ENCODE measurements at regions not wholly inside any gene's neighbourhood (a gene's known extent, or its start where the extent isn't known, plus 50 kb on each side); places are given as distances from the start of the nearest gene placed in this dataset.

DNA sequence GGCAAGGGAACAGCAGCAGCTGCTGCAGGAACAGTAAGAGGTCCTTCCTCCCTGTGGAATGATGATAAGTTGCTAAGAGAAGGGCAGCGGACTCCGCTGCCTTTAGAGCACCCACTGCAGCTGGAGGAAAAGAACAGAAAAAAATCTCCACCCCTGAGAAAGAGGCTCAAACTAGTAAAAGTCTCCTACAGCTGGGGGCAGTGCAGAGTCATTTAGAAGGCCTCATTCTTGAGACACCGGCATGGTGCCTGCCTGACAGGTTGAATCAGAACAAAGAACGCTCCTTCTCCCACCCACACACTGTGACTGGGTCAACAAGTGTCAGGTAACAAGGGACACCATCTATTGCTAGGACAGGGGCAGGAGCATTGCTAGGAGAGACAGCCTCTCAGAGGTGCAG is 188.4 kb downstream of the ABHD5 start:
- no peak for TF ChIP-seq POLR2A (IDR thresholded peaks at IDR 0.05)
- TF ChIP-seq, protein P1, sequence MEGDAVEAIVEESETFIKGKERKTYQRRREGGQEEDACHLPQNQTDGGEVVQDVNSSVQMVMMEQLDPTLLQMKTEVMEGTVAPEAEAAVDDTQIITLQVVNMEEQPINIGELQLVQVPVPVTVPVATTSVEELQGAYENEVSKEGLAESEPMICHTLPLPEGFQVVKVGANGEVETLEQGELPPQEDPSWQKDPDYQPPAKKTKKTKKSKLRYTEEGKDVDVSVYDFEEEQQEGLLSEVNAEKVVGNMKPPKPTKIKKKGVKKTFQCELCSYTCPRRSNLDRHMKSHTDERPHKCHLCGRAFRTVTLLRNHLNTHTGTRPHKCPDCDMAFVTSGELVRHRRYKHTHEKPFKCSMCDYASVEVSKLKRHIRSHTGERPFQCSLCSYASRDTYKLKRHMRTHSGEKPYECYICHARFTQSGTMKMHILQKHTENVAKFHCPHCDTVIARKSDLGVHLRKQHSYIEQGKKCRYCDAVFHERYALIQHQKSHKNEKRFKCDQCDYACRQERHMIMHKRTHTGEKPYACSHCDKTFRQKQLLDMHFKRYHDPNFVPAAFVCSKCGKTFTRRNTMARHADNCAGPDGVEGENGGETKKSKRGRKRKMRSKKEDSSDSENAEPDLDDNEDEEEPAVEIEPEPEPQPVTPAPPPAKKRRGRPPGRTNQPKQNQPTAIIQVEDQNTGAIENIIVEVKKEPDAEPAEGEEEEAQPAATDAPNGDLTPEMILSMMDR (IDR thresholded peaks at IDR 0.05 in 4 of 5, conservative IDR thresholded peaks at IDR 0.05 in 1 of 5) = no peak
- H3K9me3 ChIP-seq = no peaks in the 10 kb centered on the region
- no peak overlapping the region for H3K4me3 ChIP-seq
- H3K27me3 ChIP-seq = peaks cover 0 to 5% (median 0%) of the 10 kb centered on the region in 3 donors
- DNase-seq (no peak), ATAC-seq (no peak)
- in situ Hi-C loops (cut with MboI; ENCODE audit: low sequenced_read_pairs in 4 of 4) = no loop called here
- no peak overlapping the region for H3K27ac ChIP-seq
- H3K36me3 ChIP-seq = no peaks in the 10 kb centered on the region
- no peaks in the 10 kb centered on the region for H3K4me1 ChIP-seq
- intact Hi-C loops (cut with DNase I; ENCODE audit: low total_unique reads) = no loop called here

DNA sequence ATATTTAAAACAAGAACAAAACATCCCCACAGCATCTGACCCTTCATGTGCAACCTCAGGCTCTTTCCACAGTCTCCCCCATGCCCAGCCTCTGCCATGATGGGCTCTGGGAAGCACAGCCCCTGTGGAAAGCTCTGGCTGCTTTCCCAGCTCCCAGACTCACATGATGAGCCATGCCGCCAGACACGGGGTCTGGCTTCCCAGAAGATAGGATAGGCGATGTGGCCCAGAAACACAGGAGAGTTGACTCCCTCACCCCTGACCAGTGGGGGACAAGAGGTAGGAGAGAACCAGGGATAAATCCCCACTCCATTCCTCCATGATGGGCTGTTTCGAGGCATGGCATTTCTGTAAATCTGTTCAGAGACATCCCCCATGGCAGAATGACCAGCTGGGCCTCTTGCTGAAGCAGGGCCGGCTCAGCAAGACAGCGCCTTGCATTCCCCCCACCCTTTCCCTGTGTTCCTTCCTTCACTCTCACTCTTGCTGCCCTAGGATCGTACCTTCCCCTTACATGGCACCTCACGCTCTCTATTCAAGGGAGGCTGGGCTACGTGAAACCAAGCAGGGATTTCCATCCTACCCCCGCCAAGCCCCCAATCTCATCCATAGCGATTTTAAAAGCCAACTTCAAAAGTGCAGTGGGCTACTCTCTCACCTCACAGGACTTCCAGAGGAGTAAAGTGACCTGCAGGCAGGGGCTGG is 192.4 kb downstream of the ABHD5 start:
- intact Hi-C loops (cut with DNase I; ENCODE audit: low total_unique reads) (no loop called here), in situ Hi-C loops (cut with MboI; ENCODE audit: low sequenced_read_pairs in 4 of 4) (no loop called here)
- Histone ChIP-seq H3K4me1 (no peaks in the 10 kb centered on the region), H3K9me3 (no peaks in the 10 kb centered on the region), H3K36me3 (no peaks in the 10 kb centered on the region), H3K4me3 (no peak overlapping the region), H3K27me3 (no peaks in the 10 kb centered on the region), H3K27ac (no peak overlapping the region)
- no peak for DNase-seq
- no peak for ATAC-seq
- TF ChIP-seq, protein P1 (IDR thresholded peaks at IDR 0.05 in 4 of 5, conservative IDR thresholded peaks at IDR 0.05 in 1 of 5) = no peak
- TF ChIP-seq POLR2A (IDR thresholded peaks at IDR 0.05) = no peak

- ATAC-seq = no peak
- intact Hi-C loops (cut with DNase I; ENCODE audit: low total_unique reads) (no loop called here), in situ Hi-C loops (cut with MboI; ENCODE audit: low sequenced_read_pairs in 4 of 4) (no loop called here)
- no peak overlapping the region for H3K4me3 ChIP-seq
- no peaks in the 10 kb centered on the region for H3K4me1 ChIP-seq
- no peak for TF ChIP-seq POLR2A (IDR thresholded peaks at IDR 0.05)
- TF ChIP-seq, protein P1 (IDR thresholded peaks at IDR 0.05 in 4 of 5, conservative IDR thresholded peaks at IDR 0.05 in 1 of 5) = no peak
- H3K9me3 ChIP-seq = no peaks in the 10 kb centered on the region
- H3K27me3 ChIP-seq = no peaks in the 10 kb centered on the region
- H3K27ac ChIP-seq = no peak overlapping the region
- DNase-seq = no peak
- H3K36me3 ChIP-seq = no peaks in the 10 kb centered on the region
These were observed 193.1 kb downstream of the ABHD5 start for GRCh38 chr3:43883729-43884396.

DNA sequence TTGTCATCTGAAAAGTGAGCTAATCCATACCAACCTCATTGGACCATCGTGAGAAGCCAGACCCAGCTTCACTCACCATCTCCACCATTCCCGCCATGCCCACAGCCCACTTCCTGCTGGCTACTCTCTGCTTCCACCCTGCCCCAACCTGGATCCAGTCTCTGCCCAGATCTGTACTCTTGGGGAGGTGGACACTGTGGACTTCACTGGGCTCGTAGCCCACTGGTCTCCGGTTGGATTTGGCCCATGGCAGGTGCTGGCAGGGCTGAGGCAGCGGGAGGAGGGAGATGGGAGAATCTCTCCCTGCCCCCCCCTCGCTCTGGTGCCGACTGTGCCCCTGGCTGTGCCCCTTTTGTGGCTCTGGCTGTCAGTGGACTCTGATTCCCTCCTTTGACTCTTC is 193.8 kb downstream of the ABHD5 start:
- Histone ChIP-seq H3K36me3 (no peaks in the 10 kb centered on the region), H3K4me1 (no peaks in the 10 kb centered on the region), H3K4me3 (no peak overlapping the region), H3K27ac (no peak overlapping the region), H3K27me3 (no peaks in the 10 kb centered on the region), H3K9me3 (no peaks in the 10 kb centered on the region)
- intact Hi-C loops (cut with DNase I; ENCODE audit: low total_unique reads) = no loop called here
- no peak for ATAC-seq
- in situ Hi-C loops (cut with MboI; ENCODE audit: low sequenced_read_pairs in 4 of 4) = no loop called here
- no peak for DNase-seq
- TF ChIP-seq, protein P1 (IDR thresholded peaks at IDR 0.05 in 4 of 5, conservative IDR thresholded peaks at IDR 0.05 in 1 of 5) = no peak
- TF ChIP-seq POLR2A (IDR thresholded peaks at IDR 0.05) = no peak

Data from gastrocnemius medialis (tissue), 4 donors.